ENCODE measurements at regions not wholly inside any gene's neighbourhood (a gene's known extent, or its start where the extent isn't known, plus 50 kb on each side); places are given as distances from the start of the nearest gene placed in this dataset.

DNA sequence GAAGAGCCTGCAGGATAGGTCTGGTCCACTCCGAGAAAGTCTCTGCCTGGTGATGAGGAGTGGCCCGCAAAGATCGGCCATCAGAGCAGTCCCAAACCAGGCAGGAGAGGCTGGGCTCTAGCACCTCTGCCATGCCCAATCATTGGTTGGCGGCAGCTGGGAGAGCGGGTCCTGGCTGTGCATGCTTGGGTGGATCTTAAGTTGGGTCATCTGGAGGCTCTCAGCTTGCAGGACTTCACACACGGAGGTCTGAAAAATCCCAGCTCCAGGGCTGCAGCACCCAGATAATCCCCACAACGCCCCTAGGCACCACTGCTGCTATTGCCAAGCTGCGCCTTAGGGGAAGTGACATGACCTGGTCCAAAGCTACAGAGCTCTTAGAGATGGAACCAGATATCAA is 766.7 kb upstream of the TBX3 start:
- H3K27me3 Mint-ChIP-seq (ENCODE audit: low read depth), result peaks cover 30% of the 10 kb centered on the region
- H3K4me3 Mint-ChIP-seq, result peak overlapping the region in 1 of 2 donors; percentile 6
- no peak for DNase-seq
- H3K36me3 Mint-ChIP-seq (ENCODE audit: insufficient read depth in 2 of 2), result peaks cover 0 to 5% of the 10 kb centered on the region in 2 donors
- no peak overlapping the region for H3K27ac Mint-ChIP-seq
- ATAC-seq (replicated peaks in 1 of 2), result no peak
- no peaks in the 10 kb centered on the region for H3K4me1 Mint-ChIP-seq (ENCODE audit: low read depth)
- peaks cover 0 to 1% of the 10 kb centered on the region in 2 donors for H3K9me3 Mint-ChIP-seq

DNA sequence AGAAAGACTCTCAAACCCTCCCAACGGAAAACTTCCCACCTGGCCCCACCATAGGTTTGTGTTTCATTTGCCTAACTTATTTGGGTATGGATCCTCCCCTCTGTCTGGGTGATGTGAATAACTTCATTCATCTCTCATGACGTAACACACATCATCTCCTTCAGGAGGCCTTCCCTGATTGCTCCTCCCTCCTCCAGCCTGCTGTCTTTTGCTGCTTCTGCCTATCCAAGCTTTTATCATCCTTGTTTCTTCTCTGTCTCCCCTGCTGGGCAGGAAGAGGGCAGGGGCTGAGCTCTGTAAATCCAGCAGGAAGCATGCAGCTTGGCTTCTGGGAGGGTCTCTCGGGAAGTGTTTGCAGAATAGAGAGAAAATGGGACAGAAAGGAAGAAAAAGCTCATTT is 766.0 kb upstream of the TBX3 start:
- Mint-ChIP-seq H3K36me3 (ENCODE audit: insufficient read depth in 2 of 2) (peaks cover 0 to 5% of the 10 kb centered on the region in 2 donors), H3K4me3 (no peak overlapping the region), H3K27ac (no peak overlapping the region), H3K27me3 (ENCODE audit: low read depth) (peaks cover 30% of the 10 kb centered on the region), H3K9me3 (peaks cover 0 to 1% of the 10 kb centered on the region in 2 donors), H3K4me1 (ENCODE audit: low read depth) (no peaks in the 10 kb centered on the region)
- ATAC-seq (replicated peaks in 1 of 2) (no peak), DNase-seq (no peak)

GRCh38 chr12:115449526-115449925 is 765.6 kb upstream of the TBX3 start:
- H3K4me1 Mint-ChIP-seq (ENCODE audit: low read depth), result no peaks in the 10 kb centered on the region
- H3K9me3 Mint-ChIP-seq, result peaks cover 0 to 1% of the 10 kb centered on the region in 2 donors
- DNase-seq (no peak), ATAC-seq (replicated peaks in 1 of 2) (no peak)
- H3K36me3 Mint-ChIP-seq (ENCODE audit: insufficient read depth in 2 of 2), result peaks cover 0 to 5% of the 10 kb centered on the region in 2 donors
- H3K27ac Mint-ChIP-seq, result no peak overlapping the region
- no peak overlapping the region for H3K4me3 Mint-ChIP-seq
- H3K27me3 Mint-ChIP-seq (ENCODE audit: low read depth), result peaks cover 30% of the 10 kb centered on the region

DNA sequence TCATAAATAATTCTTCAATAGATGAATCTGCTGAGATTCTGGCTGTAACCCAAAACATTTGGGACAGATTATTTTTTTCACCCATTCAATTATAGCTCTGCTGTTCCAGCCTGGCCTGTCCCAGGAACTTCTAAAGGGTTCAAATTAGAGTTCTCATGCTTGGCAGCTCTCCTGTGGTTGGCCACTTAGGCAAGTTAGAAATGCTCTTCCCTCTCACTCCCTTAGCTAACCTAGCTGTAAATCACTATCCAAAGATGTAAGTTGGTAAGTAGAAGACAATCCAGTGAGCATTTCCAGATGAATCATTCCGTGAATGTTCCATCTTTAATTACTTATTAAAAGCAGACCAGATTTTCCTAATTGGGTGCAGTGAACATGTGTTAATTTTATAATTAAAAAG is 760.4 kb upstream of the TBX3 start:
- DNase-seq, result no peak
- H3K4me1 Mint-ChIP-seq (ENCODE audit: low read depth), result no peaks in the 10 kb centered on the region
- H3K9me3 Mint-ChIP-seq, result no peaks in the 10 kb centered on the region
- no peaks in the 10 kb centered on the region for H3K36me3 Mint-ChIP-seq (ENCODE audit: insufficient read depth in 2 of 2)
- ATAC-seq (replicated peaks in 1 of 2), result no peak
- no peak overlapping the region for H3K27ac Mint-ChIP-seq
- H3K27me3 Mint-ChIP-seq (ENCODE audit: low read depth), result no peaks in the 10 kb centered on the region
- H3K4me3 Mint-ChIP-seq, result no peak overlapping the region

DNA sequence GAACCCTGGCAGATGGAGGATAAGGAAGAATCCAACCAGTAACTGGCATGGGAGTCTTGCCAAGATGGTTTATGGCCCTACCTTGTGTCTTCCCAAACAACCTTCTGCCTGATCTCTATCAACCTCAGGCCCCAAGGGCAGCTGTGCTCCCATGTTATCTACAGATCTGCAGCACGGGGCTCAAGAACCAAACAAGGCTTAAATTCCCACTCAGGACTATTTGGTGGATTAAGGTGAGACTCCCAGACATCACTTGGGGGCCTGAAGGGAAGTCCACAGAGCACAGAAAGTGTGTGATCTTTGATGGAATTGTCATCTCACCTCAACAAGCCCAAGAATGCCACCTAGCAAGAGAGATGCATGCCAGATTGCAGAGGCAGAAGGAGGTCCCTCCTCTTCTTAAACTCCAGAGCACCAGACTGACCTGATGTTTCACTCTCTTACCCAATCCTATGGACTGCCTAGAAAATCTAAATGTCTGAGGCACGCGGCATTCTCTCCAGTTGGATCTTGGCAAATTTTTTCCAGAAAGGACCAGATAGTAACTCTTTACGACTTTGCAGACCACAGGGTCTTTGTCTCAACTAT is 759.5 kb upstream of the TBX3 start:
- H3K4me3 Mint-ChIP-seq, result no peak overlapping the region
- no peaks in the 10 kb centered on the region for H3K9me3 Mint-ChIP-seq
- no peak for ATAC-seq (replicated peaks in 1 of 2)
- no peaks in the 10 kb centered on the region for H3K27me3 Mint-ChIP-seq (ENCODE audit: low read depth)
- no peak overlapping the region for H3K27ac Mint-ChIP-seq
- no peak for DNase-seq
- H3K4me1 Mint-ChIP-seq (ENCODE audit: low read depth), result no peaks in the 10 kb centered on the region
- H3K36me3 Mint-ChIP-seq (ENCODE audit: insufficient read depth in 2 of 2), result no peaks in the 10 kb centered on the region

- Mint-ChIP-seq H3K36me3 (ENCODE audit: insufficient read depth in 2 of 2) (no peaks in the 10 kb centered on the region), H3K4me1 (ENCODE audit: low read depth) (no peaks in the 10 kb centered on the region), H3K4me3 (no peak overlapping the region), H3K27ac (no peak overlapping the region), H3K27me3 (ENCODE audit: low read depth) (no peaks in the 10 kb centered on the region), H3K9me3 (peaks cover 0 to 5% of the 10 kb centered on the region in 2 donors)
- DNase-seq (no peak), ATAC-seq (replicated peaks in 1 of 2) (no peak)
Measured at GRCh38 chr12:115440438-115440837, 756.5 kb upstream of the TBX3 start.

DNA sequence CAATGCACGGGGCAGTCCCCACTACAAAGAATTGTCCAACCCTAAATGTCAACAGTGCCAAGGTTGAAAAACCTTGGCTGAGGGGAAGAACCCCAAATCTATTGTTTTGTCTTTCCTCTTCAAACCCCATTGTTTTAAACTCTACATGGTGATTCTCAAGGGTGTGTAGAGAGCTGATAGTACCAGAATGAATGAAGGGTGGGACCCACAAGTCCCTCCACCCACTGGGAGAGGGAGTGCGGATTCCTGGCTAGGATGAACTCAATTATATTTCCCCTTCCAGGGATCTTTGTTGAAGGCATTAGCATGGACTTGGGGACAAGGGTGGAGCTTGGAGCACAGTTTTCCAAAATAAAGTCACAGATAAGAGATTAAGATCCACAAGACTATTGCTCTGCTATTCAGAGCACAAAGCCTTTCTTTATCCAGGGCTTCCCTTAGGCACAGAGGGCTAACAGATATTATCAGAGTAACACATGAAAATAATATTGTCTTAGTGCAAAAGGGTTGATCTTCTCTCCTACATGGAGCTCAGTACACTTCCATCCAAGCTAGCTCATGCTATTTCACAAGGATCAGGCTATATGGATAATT is 755.1 kb upstream of the TBX3 start:
- Mint-ChIP-seq H3K27ac (no peak overlapping the region), H3K27me3 (ENCODE audit: low read depth) (no peaks in the 10 kb centered on the region), H3K9me3 (peaks cover 0 to 5% of the 10 kb centered on the region in 2 donors), H3K36me3 (ENCODE audit: insufficient read depth in 2 of 2) (no peaks in the 10 kb centered on the region), H3K4me1 (ENCODE audit: low read depth) (no peaks in the 10 kb centered on the region), H3K4me3 (no peak overlapping the region)
- no peak for DNase-seq
- ATAC-seq (replicated peaks in 1 of 2), result no peak

DNA sequence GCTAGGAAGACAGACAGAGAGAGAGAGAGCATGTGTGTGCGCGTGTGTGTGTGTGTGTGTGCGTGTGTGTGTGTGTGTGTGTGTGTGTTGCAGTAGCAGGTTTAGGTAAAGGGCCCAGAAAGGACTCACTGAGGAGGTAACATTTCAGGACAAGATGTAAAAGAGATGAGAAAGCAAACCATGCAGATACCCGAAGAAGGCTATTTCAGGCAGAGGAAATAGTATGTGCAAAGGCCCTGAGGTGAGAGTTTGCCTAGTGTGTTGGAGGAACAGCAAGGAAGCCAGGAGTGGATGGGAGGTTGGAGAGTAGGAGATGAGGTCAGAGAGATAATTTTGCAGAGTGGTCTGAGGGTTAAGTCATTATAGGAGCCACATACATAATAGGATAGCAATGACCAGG is 754.3 kb upstream of the TBX3 start:
- Mint-ChIP-seq H3K9me3 (peaks cover 0 to 5% of the 10 kb centered on the region in 2 donors), H3K4me3 (no peak overlapping the region), H3K4me1 (ENCODE audit: low read depth) (no peaks in the 10 kb centered on the region), H3K36me3 (ENCODE audit: insufficient read depth in 2 of 2) (no peaks in the 10 kb centered on the region), H3K27me3 (ENCODE audit: low read depth) (no peaks in the 10 kb centered on the region), H3K27ac (no peak overlapping the region)
- ATAC-seq (replicated peaks in 1 of 2) (no peak), DNase-seq (no peak)

- no peak for DNase-seq
- peaks cover 0 to 5% of the 10 kb centered on the region in 2 donors for H3K9me3 Mint-ChIP-seq
- H3K27me3 Mint-ChIP-seq (ENCODE audit: low read depth), result no peaks in the 10 kb centered on the region
- no peak for ATAC-seq (replicated peaks in 1 of 2)
- H3K27ac Mint-ChIP-seq, result no peak overlapping the region
- no peaks in the 10 kb centered on the region for H3K4me1 Mint-ChIP-seq (ENCODE audit: low read depth)
- no peak overlapping the region for H3K4me3 Mint-ChIP-seq
- H3K36me3 Mint-ChIP-seq (ENCODE audit: insufficient read depth in 2 of 2), result no peaks in the 10 kb centered on the region
Measured at GRCh38 chr12:115437061-115437567, 753.1 kb upstream of the TBX3 start.

- ATAC-seq (replicated peaks in 1 of 2) (no peak), DNase-seq (no peak)
- Mint-ChIP-seq H3K27ac (no peak overlapping the region), H3K36me3 (ENCODE audit: insufficient read depth in 2 of 2) (no peaks in the 10 kb centered on the region), H3K4me1 (ENCODE audit: low read depth) (no peaks in the 10 kb centered on the region), H3K9me3 (peaks cover 0 to 7% of the 10 kb centered on the region in 2 donors), H3K27me3 (ENCODE audit: low read depth) (no peaks in the 10 kb centered on the region), H3K4me3 (no peak overlapping the region)
Measured at GRCh38 chr12:115433014-115433634, 749.1 kb upstream of the TBX3 start.

DNA sequence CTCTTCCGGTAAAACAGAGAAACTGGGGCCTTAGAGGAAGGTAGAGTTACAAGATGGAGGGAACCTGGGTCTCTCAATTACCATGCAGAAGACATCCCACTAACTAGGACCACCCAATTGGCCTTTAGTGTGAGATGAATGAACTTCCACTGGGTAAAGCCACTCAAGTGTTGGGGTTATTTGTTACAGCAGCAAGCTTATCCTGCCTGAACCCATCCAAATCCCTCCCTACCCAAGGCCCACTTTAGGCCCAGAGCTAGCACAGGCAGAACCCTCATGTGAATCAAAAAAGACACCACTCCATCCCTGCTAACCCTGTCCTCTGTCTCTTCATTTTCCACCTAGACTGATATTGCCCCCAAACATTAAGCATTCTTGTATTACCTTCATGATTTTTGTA is 746.7 kb upstream of the TBX3 start:
- no peaks in the 10 kb centered on the region for H3K4me1 Mint-ChIP-seq (ENCODE audit: low read depth)
- H3K27me3 Mint-ChIP-seq (ENCODE audit: low read depth), result no peaks in the 10 kb centered on the region
- ATAC-seq (replicated peaks in 1 of 2) (no peak), DNase-seq (no peak)
- no peaks in the 10 kb centered on the region for H3K36me3 Mint-ChIP-seq (ENCODE audit: insufficient read depth in 2 of 2)
- H3K9me3 Mint-ChIP-seq, result peaks cover 0 to 6% of the 10 kb centered on the region in 2 donors
- H3K4me3 Mint-ChIP-seq, result no peak overlapping the region
- H3K27ac Mint-ChIP-seq, result no peak overlapping the region

DNA sequence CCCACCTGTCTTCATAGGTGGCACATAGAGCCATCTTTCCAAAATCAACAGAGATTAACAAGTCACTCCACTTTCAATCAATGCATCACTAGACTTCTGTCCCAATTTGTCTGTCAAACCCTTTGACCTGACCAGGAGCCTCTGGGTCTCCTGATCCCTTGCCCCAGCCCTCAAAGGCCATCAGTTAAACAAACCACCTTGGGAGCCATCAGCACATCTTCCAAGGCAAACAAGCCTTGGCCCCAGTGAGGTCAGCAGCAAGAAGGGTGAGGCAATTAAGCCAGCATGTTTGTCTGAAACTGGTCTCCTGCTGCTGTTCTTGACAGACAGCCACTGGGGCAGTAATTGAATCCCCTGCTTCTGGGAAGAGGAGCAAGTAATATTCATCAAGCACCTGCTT is 742.8 kb upstream of the TBX3 start:
- no peak for ATAC-seq (replicated peaks in 1 of 2)
- DNase-seq, result no peak
- no peaks in the 10 kb centered on the region for H3K27me3 Mint-ChIP-seq (ENCODE audit: low read depth)
- no peaks in the 10 kb centered on the region for H3K4me1 Mint-ChIP-seq (ENCODE audit: low read depth)
- no peaks in the 10 kb centered on the region for H3K36me3 Mint-ChIP-seq (ENCODE audit: insufficient read depth in 2 of 2)
- H3K4me3 Mint-ChIP-seq, result no peak overlapping the region
- no peak overlapping the region for H3K27ac Mint-ChIP-seq
- H3K9me3 Mint-ChIP-seq, result peaks cover 0 to 6% of the 10 kb centered on the region in 2 donors

- Mint-ChIP-seq H3K36me3 (ENCODE audit: insufficient read depth in 2 of 2) (no peaks in the 10 kb centered on the region), H3K9me3 (peaks cover 0 to 4% of the 10 kb centered on the region in 2 donors), H3K27me3 (ENCODE audit: low read depth) (no peaks in the 10 kb centered on the region), H3K4me3 (no peak overlapping the region), H3K4me1 (ENCODE audit: low read depth) (no peaks in the 10 kb centered on the region), H3K27ac (no peak overlapping the region)
- ATAC-seq (replicated peaks in 1 of 2), result no peak
- DNase-seq, result no peak
Measured at GRCh38 chr12:115424003-115424402, 740.0 kb upstream of the TBX3 start.
